Hindlimb muscle (tissue), 1 donor: ENCODE measurements at regions not wholly inside any gene's neighbourhood (a gene's known extent, or its start where the extent isn't known, plus 50 kb on each side); places are given as distances from the start of the nearest gene placed in this dataset.
"Not testable (repeated sequence)": the region's sequence is repeated elsewhere in the genome, so short reads cannot be mapped to it uniquely, and the experiment has no call there.

Source experiments
- DNase-seq: peaks from one replicate; pipeline ENCODE4 v3.0.0-alpha.2; 2013

DNA sequence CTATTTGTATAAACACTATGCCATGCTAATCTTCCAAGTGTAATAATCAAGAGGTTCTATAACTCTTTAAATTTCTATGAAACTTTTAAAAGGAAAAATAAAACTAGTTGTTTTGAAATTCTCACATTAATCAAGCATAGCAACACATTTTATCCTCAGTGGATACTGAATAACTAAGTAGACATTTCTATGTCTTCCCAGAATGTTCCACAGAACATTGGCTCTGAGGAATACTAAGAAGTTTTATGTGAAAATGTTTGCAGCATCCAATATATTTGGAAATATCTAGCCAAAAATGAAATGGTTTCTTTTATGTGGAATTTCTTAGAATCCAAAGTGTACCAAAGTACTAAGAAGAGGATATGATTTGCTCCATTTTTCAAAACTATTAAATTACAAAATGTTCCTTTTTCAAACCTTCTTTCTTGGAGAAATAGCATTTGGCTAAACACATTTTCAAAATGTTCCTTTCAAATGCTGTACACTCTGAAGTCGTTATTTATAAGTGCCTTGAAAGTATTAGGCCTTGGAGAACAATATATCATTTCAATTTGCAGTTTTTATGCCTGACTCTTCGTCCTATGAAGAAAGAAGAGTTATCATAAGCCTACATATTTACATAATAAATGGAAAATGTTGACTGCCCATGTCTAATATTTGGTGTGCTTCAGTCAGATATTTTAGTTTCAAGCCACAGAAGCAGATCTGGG, 175.6 kb upstream of the COX7C start:
- DNase-seq, result peak; percentile 28

DNA sequence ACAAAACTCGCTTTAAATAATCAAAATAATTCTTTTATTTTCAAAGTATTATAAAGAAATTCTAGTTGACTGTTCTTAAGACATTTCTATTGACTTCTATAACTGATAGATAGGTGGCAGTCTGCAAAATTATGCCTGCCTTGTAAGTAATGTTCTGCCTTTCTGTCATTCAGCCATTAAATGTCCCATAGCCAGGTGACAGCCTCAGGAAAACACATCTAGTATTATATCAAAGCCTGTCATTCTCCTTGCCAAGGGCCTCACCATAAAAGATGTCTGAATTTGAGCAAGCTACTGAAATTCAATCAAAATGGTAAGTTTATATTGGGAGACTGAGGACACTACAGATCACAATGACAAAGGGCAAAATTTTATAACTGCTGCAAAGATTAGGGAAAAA, 170.4 kb upstream of the COX7C start:
- no peak for DNase-seq

DNA sequence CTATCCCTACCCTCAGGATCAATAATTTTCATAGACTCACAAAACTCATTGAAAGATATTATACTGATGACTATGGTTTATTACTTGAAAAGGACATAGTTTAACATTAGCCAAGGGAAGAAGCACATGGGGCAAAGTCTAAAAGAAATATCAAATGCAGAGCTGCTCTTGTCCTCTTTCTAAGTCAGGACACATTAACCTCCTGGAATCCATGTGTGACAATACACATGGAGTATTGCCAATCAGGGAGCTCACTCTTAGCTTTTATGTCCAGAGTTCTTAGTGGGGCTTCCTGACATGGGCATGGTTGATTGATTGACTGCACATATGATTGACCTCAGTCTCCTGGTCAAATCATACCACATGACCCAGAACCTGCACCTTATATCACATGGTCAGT, 165.5 kb upstream of the COX7C start:
- no peak for DNase-seq

DNA sequence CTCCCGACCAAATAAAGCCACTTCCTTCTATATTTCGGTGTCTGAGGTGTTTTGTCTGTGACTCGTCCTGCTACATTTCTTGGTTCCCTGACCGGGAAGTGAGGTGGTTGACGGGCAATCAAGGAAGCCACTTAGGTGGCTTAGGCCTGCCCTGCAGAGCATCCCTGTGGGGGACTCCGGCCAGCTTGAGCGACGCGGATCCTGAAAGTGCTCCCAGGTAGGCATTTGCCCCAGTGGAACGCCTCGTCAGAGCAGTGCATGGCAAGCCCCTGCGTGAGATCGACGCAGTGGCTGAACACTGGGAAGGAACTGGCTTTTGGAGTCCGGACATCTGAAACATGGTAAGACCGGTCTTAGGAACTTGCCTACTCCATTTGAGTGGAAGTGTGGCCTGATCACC, 157.2 kb upstream of the COX7C start:
- no peak for DNase-seq

- no peak for DNase-seq
Measured at GRCh38 chr5:86461169-86461956, 156.4 kb upstream of the COX7C start.

DNA sequence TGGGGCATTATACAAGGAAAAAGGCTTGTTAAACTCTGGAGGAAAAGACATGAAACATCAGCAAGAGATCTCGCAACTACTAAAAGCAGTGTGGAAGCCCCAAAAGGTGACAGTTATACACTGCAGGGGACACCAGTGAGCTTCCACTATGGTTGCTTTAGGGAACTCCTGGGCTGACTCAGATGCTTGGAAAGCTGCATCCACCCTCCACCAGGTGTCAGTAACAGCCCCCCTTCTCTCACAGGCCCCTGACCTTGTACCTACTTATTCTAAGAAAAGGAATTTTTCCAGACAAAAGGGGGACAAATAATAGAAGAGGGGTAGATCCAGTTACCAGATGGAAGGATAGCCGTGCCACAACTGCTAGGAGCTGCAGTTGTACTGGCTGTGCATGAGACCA, 154.4 kb upstream of the COX7C start:
- DNase-seq, result no peak

DNA sequence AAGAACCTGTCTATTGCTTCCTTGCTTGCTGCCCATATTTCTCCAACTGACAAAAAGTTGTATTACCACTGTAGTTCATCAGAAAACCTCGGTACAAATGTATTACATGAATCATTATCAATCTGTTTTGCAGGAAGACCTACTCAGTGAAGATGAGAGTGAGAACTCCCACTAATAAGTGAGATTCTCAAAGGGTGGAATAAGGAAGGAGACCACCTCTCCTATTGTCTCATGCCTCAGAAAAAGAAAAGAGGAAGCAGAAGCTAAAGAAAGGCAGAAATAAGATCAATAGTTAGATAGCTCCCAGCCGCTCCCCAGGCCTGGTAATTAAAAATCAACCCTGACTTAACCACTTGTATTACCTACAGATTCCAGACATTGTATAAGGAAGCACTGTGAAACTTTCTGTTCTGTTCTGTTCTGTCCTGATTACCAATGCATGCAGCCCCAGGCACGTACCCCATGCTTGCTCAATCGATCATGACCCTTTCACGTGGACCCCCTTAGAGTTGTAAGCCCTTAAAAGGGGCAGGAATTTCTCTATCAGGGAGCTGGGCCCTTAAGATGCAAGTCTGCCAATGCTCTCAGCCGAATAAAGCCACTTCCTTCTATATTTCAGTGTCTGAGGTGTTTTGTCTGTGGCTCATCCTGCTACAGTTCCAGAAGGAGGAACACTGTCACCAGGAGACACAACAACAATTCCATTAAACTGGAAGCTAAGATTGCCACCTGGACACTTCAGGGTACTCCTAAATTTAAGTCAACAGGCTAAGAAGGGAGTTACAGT, 152.5 kb upstream of the COX7C start:
- no peak for DNase-seq

DNA sequence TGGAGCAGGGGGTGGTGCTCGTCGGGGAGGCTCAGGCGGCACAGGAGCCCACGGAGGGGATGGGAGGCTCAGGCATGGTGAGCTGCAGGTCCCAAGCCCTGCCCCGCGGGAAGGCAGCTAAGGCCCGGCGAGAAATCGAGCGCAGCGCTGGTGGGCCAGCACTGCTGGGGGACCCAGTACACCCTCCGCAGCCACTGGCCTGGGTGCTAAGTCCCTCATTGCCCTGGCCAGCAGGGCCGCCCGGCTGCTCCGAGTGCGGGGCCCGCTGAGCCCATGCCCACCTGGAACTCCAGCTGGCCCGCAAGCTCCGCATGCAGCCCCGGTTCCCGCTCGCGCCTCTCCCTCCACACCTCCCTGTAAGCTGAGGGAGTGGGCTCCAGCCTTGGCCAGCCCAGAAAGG, 151.0 kb upstream of the COX7C start:
- DNase-seq, result not testable (repeated sequence)

DNA sequence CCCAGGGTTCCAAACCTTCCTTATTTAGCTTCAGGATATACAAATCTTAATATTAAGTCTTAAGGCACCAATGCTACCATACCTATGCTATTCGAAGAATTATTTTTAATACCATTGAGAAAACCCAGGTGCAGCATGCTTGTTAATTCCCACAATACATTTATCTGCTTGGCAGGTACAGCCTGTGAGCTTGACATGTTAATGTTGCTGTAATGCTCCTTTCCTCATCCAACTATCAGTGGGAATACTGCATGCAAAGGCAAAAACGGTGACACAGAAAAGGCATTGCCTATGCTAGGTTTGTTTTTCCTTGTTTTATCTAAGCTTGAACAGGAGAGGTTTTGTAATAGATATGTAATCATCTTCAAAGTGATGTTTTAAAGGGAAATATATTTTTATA, 135.7 kb upstream of the COX7C start:
- no peak for DNase-seq

DNA sequence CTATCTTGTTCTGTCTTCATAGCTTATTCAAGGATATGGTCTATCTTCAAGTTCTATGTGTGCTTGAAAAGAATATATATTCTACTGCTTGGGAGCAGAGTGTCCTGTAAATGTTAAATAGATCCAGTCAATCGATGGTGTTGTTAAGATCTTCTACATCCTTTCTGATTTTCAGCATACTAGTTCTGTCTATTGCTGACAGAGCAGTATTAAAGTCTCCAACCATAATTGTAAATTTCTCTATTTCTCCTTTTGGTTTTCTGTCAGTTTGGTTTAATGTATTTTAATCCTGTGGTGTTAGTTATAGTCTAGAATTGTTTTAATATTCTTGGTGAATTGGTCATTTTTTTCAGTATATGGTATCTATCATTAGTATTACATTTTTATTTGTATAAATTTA, 124.0 kb upstream of the COX7C start:
- no peak for DNase-seq

DNA sequence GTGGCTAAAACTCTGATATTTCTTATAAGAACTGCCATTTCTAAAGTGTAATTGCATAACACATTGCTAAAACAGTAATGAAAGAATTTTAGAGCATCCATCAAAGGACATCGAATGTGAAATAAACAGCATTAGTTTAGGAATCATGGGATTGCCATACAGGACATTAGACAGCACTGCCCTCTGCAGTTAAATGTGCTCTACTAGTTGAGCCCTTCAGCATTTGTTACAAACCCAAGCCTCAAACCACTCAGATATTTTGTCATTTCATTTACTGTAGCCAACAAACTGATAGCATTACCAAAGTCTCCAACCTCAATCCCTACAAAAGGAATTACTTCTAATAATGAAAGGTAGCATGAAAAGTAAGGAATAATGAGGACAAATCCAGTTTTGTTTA, 116.8 kb upstream of the COX7C start:
- peak; percentile 2 for DNase-seq

DNA sequence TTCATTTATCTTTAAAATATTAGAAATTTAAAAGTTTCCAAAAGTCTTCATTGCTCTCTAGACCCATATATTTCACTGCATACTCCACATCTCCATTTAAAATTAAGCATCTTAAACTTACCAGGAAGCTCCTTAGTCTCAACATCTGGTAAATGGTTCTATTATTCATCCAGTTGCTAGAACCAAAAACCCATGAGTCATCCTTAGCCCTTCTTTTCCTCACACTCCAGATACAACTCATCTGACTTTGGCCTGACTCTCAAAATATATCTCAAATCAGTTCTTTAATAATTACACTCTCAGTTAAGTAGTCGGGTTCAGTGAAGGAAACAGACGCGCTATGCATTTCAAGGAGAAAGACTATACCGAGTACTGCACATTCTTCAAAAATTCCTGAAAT, 110.2 kb upstream of the COX7C start:
- DNase-seq, result no peak

DNA sequence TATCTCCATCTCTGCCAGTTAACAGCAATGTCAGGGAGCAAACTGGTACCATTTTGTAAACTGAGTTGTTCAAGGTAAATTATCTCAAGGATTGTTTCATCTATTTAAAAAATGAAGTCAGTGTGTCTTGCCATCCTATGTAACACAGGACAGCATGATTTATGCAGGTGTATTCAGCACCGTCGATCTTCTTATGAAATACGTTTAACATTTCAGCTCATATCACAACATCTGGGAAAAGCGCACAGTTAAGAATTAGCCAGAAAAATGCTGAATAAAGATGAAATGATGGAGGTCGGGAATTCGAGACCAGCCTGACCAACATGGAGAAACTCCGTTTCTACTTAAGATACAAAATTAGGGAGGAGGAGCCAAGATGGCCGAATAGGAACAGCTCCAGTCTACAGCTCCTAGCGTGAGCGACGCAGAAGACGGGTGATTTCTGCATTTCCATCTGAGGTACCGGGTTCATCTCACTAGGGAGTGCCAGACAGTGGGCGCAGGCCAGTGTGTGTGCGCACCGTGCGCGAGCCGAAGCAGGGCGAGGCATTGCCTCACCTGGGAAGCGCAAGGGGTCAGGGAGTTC, 107.3 kb upstream of the COX7C start:
- not testable (repeated sequence) for DNase-seq

DNA sequence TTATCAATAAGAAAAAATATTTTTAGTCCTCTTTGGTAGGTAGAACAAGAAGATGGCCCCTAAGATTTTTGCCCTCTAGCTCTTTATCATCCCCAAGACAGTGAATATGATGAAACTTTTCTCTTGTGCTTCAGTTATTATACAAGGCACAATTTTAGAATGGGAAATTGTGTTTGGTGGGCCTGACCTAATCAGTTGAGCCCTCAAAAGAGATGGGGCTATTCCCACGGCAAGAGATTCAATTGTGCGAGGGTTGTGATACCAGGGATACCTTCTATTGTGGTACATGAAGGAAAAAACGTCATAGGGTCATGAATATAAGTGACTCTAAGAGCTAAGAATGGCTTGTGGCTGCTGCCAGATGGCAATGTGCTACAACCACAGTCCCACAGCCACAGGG, 94.0 kb upstream of the COX7C start:
- DNase-seq, result no peak

GRCh38 chr5:86525622-86526021, 92.1 kb upstream of the COX7C start:
- DNase-seq, result no peak

GRCh38 chr5:86526811-86527348, 90.9 kb upstream of the COX7C start:
- DNase-seq, result no peak

DNA sequence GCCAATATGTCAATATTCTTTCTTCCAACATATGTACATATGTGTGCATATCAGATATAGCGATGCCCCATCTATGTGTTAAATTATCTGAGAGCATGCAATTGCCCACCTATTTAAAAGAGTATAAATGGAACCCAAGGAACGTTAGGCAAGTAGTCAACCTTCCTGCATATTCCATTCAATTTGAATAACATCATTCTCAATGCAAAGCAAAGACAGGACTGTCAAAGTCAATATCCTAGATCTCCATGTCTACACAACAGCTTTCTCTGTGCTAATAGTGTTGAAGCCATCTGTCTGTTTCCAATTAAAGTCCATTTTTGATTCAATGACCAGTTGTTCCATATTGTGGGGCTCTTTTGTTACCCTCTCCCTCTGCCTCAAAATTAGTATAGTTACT, 85.3 kb upstream of the COX7C start:
- DNase-seq, result no peak

GRCh38 chr5:86536396-86536795, 81.3 kb upstream of the COX7C start:
- DNase-seq, result no peak

DNA sequence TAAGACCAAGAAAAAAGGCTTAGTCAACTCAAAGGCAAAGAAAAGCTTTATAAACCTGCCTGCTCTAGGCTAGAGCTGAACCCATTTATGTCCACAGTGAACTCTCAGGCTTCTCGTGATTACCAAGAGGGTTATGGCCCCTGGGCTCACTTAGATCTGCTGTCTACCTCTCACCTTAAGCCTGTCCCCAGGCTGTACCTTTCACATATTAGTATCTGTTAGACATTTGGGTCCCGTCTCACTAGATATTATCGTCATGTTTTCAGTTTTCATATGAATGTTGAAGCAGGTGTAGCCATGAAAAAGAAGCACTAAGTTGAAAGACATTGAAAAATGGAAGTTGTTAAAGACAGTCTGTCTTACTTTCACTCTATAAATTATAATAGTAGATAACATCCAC, 75.2 kb upstream of the COX7C start:
- no peak for DNase-seq

- no peak for DNase-seq
Measured at GRCh38 chr5:86546044-86546443, 71.7 kb upstream of the COX7C start.

GRCh38 chr5:86546582-86546981, 71.2 kb upstream of the COX7C start:
- DNase-seq, result no peak

DNA sequence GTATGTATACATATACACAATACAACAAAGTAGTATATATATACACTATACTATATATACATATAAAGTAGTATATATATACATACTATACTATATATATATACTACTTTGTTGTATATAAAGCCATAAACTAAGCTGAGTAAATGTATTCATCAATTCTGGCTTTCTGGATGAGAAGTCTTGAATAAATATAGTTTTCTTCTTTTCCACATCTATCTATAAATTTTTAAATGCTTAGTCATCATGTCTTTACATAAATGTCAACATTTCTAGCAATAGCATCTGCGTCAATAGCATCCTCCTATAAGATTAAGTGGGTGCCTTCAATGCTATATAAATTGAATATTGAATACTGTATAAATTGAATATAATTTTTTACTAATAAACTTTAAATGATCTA, 63.1 kb upstream of the COX7C start:
- DNase-seq, result no peak

GRCh38 chr5:86557920-86558319, 59.8 kb upstream of the COX7C start:
- no peak for DNase-seq
